ENCODE measurements at regions not wholly inside any gene's neighbourhood (a gene's known extent, or its start where the extent isn't known, plus 50 kb on each side); places are given as distances from the start of the nearest gene placed in this dataset.

GRCh38 chr7:25580141-25580540 is 351.9 kb upstream of the NPVF start:
- no peaks in the 10 kb centered on the region for H3K27me3 ChIP-seq (replicated peaks)
- in situ Hi-C loops (cut with HindIII; ENCODE audit: low pct_ligation_motif_present, low sequenced_read_pairs): no loop called here

GRCh38 chr7:25583621-25584020 is 355.3 kb upstream of the NPVF start:
- in situ Hi-C loops (cut with HindIII; ENCODE audit: low pct_ligation_motif_present, low sequenced_read_pairs): no loop called here
- H3K36me3 ChIP-seq (replicated peaks): no peaks in the 10 kb centered on the region
- H3K27me3 ChIP-seq (replicated peaks): no peaks in the 10 kb centered on the region
- no peak overlapping the region for H3K4me3 ChIP-seq (ENCODE audit: low read depth, low read length)
- no peak for DNase-seq
- no peak overlapping the region for H3K27ac ChIP-seq
- TF ChIP-seq CTCF (IDR thresholded peaks at IDR 0.05; ENCODE audit: low read depth, low read length, missing control alignments): no peak

More at GRCh38 chr7:25580141-25580540, 351.9 kb upstream of the NPVF start:
- no peak overlapping the region for H3K4me3 ChIP-seq (ENCODE audit: low read depth, low read length)
- no peak for DNase-seq
- no peaks in the 10 kb centered on the region for H3K36me3 ChIP-seq (replicated peaks)
- H3K27ac ChIP-seq: no peak overlapping the region
- TF ChIP-seq CTCF (IDR thresholded peaks at IDR 0.05; ENCODE audit: low read depth, low read length, missing control alignments): no peak

GRCh38 chr7:25584112-25584938 is 356.0 kb upstream of the NPVF start:
- in situ Hi-C loops (cut with HindIII; ENCODE audit: low pct_ligation_motif_present, low sequenced_read_pairs): no loop called here
- Histone ChIP-seq H3K4me3 (ENCODE audit: low read depth, low read length) (no peak overlapping the region), H3K27ac (no peak overlapping the region), H3K27me3 (replicated peaks) (no peaks in the 10 kb centered on the region), H3K36me3 (replicated peaks) (no peaks in the 10 kb centered on the region)
- DNase-seq: no peak
- no peak for TF ChIP-seq CTCF (IDR thresholded peaks at IDR 0.05; ENCODE audit: low read depth, low read length, missing control alignments)

GRCh38 chr7:25586513-25586912 is 358.2 kb upstream of the NPVF start:
- DNase-seq: no peak
- in situ Hi-C loops (cut with HindIII; ENCODE audit: low pct_ligation_motif_present, low sequenced_read_pairs): no loop called here
- Histone ChIP-seq H3K4me3 (ENCODE audit: low read depth, low read length) (no peak overlapping the region), H3K27ac (no peak overlapping the region), H3K27me3 (replicated peaks) (no peaks in the 10 kb centered on the region), H3K36me3 (replicated peaks) (no peaks in the 10 kb centered on the region)
- no peak for TF ChIP-seq CTCF (IDR thresholded peaks at IDR 0.05; ENCODE audit: low read depth, low read length, missing control alignments)

GRCh38 chr7:25594122-25594521 is 365.8 kb upstream of the NPVF start:
- DNase-seq: no peak
- no peak overlapping the region for H3K27ac ChIP-seq
- H3K27me3 ChIP-seq (replicated peaks): no peaks in the 10 kb centered on the region
- no peaks in the 10 kb centered on the region for H3K36me3 ChIP-seq (replicated peaks)
- in situ Hi-C loops (cut with HindIII; ENCODE audit: low pct_ligation_motif_present, low sequenced_read_pairs): no loop called here
- H3K4me3 ChIP-seq (ENCODE audit: low read depth, low read length): no peak overlapping the region
- no peak for TF ChIP-seq CTCF (IDR thresholded peaks at IDR 0.05; ENCODE audit: low read depth, low read length, missing control alignments)

GRCh38 chr7:25594728-25595127 is 366.4 kb upstream of the NPVF start:
- no peak for TF ChIP-seq CTCF (IDR thresholded peaks at IDR 0.05; ENCODE audit: low read depth, low read length, missing control alignments)
- DNase-seq: no peak
- in situ Hi-C loops (cut with HindIII; ENCODE audit: low pct_ligation_motif_present, low sequenced_read_pairs): no loop called here

More at GRCh38 chr7:25594728-25595127, 366.4 kb upstream of the NPVF start:
- Histone ChIP-seq H3K27me3 (replicated peaks) (no peaks in the 10 kb centered on the region), H3K27ac (no peak overlapping the region), H3K4me3 (ENCODE audit: low read depth, low read length) (no peak overlapping the region), H3K36me3 (replicated peaks) (no peaks in the 10 kb centered on the region)

All from brain microvascular endothelial cell (primary cell).